RKO (cell line): ENCODE measurements at regions not wholly inside any gene's neighbourhood (a gene's known extent, or its start where the extent isn't known, plus 50 kb on each side); places are given as distances from the start of the nearest gene placed in this dataset.

Experiments used
- DNase-seq: peaks from one replicate; pipeline ENCODE4 v3.0.0-alpha.2; 2016; ENCODE audit warnings: low spot score

- DNase-seq: no peak
Observed at GRCh38 chr5:2492476-2492875, 259.0 kb downstream of the IRX2 start.

- DNase-seq: no peak
Observed at GRCh38 chr5:2491846-2492245, 259.6 kb downstream of the IRX2 start.

GRCh38 chr5:2489306-2489705 is 262.2 kb downstream of the IRX2 start:
- no peak for DNase-seq

GRCh38 chr5:2488593-2488992 is 262.9 kb downstream of the IRX2 start:
- DNase-seq: no peak

- no peak for DNase-seq
Observed at GRCh38 chr5:2487152-2487763, 264.2 kb downstream of the IRX2 start.

- DNase-seq: no peak
Observed at GRCh38 chr5:2486373-2486772, 265.1 kb downstream of the IRX2 start.

- DNase-seq: no peak
Observed at GRCh38 chr5:2482778-2483177, 268.7 kb downstream of the IRX2 start.

GRCh38 chr5:2480871-2481270 is 270.6 kb downstream of the IRX2 start:
- DNase-seq: no peak

- no peak for DNase-seq
Observed at GRCh38 chr5:2475902-2476301, 275.6 kb downstream of the IRX2 start.

GRCh38 chr5:2472670-2473069 is 278.8 kb downstream of the IRX2 start:
- no peak for DNase-seq

GRCh38 chr5:2471152-2471879 is 280.2 kb downstream of the IRX2 start:
- no peak for DNase-seq

GRCh38 chr5:2466966-2467365 is 284.5 kb downstream of the IRX2 start:
- no peak for DNase-seq

- DNase-seq: no peak
Observed at GRCh38 chr5:2465383-2465782, 286.1 kb downstream of the IRX2 start.

- DNase-seq: no peak
Observed at GRCh38 chr5:2464141-2464540, 287.3 kb downstream of the IRX2 start.

- no peak for DNase-seq
Observed at GRCh38 chr5:2461701-2462691, 289.5 kb downstream of the IRX2 start.

- no peak for DNase-seq
Observed at GRCh38 chr5:2460098-2460497, 291.4 kb downstream of the IRX2 start.

- no peak for DNase-seq
Observed at GRCh38 chr5:2459251-2459650, 292.2 kb downstream of the IRX2 start.

GRCh38 chr5:2455878-2456277 is 295.6 kb downstream of the IRX2 start:
- no peak for DNase-seq

- DNase-seq: no peak
Observed at GRCh38 chr5:2454876-2455275, 296.6 kb downstream of the IRX2 start.

GRCh38 chr5:2453781-2454180 is 297.7 kb downstream of the IRX2 start:
- DNase-seq: no peak

- no peak for DNase-seq
Observed at GRCh38 chr5:2451100-2451499, 300.4 kb downstream of the IRX2 start.

GRCh38 chr5:2442496-2443354 is 308.8 kb downstream of the IRX2 start:
- no peak for DNase-seq
